NCI-H226 (cell line): ENCODE measurements at regions not wholly inside any gene's neighbourhood (a gene's known extent, or its start where the extent isn't known, plus 50 kb on each side); places are given as distances from the start of the nearest gene placed in this dataset.
"Not testable (repeated sequence)": the region's sequence is repeated elsewhere in the genome, so short reads cannot be mapped to it uniquely, and the experiment has no call there.

Experiments
- DNase-seq: peaks from one replicate; pipeline ENCODE4 v3.0.0-alpha.2; 2015

- no peak for DNase-seq
These were observed 616.9 kb upstream of the GBE1 start for GRCh38 chr3:82378392-82378791.

GRCh38 chr3:82376883-82377282 is 615.4 kb upstream of the GBE1 start:
- DNase-seq: no peak

- DNase-seq: not testable (repeated sequence)
These were observed 612.4 kb upstream of the GBE1 start for GRCh38 chr3:82373833-82374232.

GRCh38 chr3:82364827-82365226 is 603.4 kb upstream of the GBE1 start:
- no peak for DNase-seq

GRCh38 chr3:82363131-82363530 is 601.7 kb upstream of the GBE1 start:
- DNase-seq: no peak

- no peak for DNase-seq
These were observed 593.8 kb upstream of the GBE1 start for GRCh38 chr3:82355228-82355627.

GRCh38 chr3:82354228-82354627 is 592.8 kb upstream of the GBE1 start:
- no peak for DNase-seq

GRCh38 chr3:82353306-82354171 is 592.1 kb upstream of the GBE1 start:
- DNase-seq: no peak

GRCh38 chr3:82347585-82347984 is 586.1 kb upstream of the GBE1 start:
- DNase-seq: no peak

GRCh38 chr3:82342521-82342920 is 581.1 kb upstream of the GBE1 start:
- no peak for DNase-seq

GRCh38 chr3:82329300-82329699 is 567.9 kb upstream of the GBE1 start:
- no peak for DNase-seq

- no peak for DNase-seq
These were observed 550.5 kb upstream of the GBE1 start for GRCh38 chr3:82311901-82312300.

- no peak for DNase-seq
These were observed 547.3 kb upstream of the GBE1 start for GRCh38 chr3:82308755-82309154.

GRCh38 chr3:82306189-82306588 is 544.7 kb upstream of the GBE1 start:
- DNase-seq: no peak

- DNase-seq: no peak
These were observed 533.2 kb upstream of the GBE1 start for GRCh38 chr3:82294609-82295008.

- DNase-seq: no peak
These were observed 532.4 kb upstream of the GBE1 start for GRCh38 chr3:82293867-82294266.

GRCh38 chr3:82293435-82293834 is 532.0 kb upstream of the GBE1 start:
- DNase-seq: no peak

- DNase-seq: no peak
These were observed 526.1 kb upstream of the GBE1 start for GRCh38 chr3:82287562-82287961.

GRCh38 chr3:82281205-82281604 is 519.8 kb upstream of the GBE1 start:
- DNase-seq: no peak

GRCh38 chr3:82276992-82277391 is 515.5 kb upstream of the GBE1 start:
- DNase-seq: no peak

- DNase-seq: no peak
These were observed 513.5 kb upstream of the GBE1 start for GRCh38 chr3:82274897-82275296.

GRCh38 chr3:82265747-82266146 is 504.3 kb upstream of the GBE1 start:
- DNase-seq: no peak

GRCh38 chr3:82262193-82262592 is 500.7 kb upstream of the GBE1 start:
- no peak for DNase-seq

- no peak for DNase-seq
These were observed 500.2 kb upstream of the GBE1 start for GRCh38 chr3:82261637-82262036.

GRCh38 chr3:82261013-82261412 is 499.6 kb upstream of the GBE1 start:
- no peak for DNase-seq
